GM23338 (cell line): ENCODE measurements at regions not wholly inside any gene's neighbourhood (a gene's known extent, or its start where the extent isn't known, plus 50 kb on each side); places are given as distances from the start of the nearest gene placed in this dataset.

Experiments
- CREB1 ChIP-seq: fragments of 250-450 bp; sonication (Bioruptor Pico); IDR thresholded peaks from 2 replicates; pipeline ENCODE4 v1.5.0; 2020; ENCODE audit warnings: low read depth, mild to moderate bottlenecking, moderate library complexity
- EZH2 ChIP-seq: fragments of 200-600 bp; sonication (generic); IDR thresholded peaks from one replicate; pipeline ENCODE4 v1.8.0; 2017; ENCODE audit warnings: antibody characterized with exemption, mild to moderate bottlenecking, low read depth; ENCODE audit not compliant: unreplicated experiment
- EZH2phosphoT487 ChIP-seq: fragments of 200-600 bp; sonication (generic); IDR thresholded peaks from one replicate; pipeline ENCODE4 v1.8.1; 2018; ENCODE audit warnings: antibody characterized with exemption; ENCODE audit not compliant: unreplicated experiment
- JUNB ChIP-seq: IDR thresholded peaks from one replicate; pipeline ENCODE4 v1.6.1; 2016; ENCODE audit warnings: antibody characterized with exemption; ENCODE audit not compliant: unreplicated experiment
- NANOG ChIP-seq: IDR thresholded peaks from 2 replicates; pipeline ENCODE4 v1.6.1; 2016; ENCODE audit warnings: antibody characterized with exemption, borderline replicate concordance
- POLR2AphosphoS5 ChIP-seq: IDR thresholded peaks from 2 replicates; pipeline ENCODE4 v1.6.1; 2016; ENCODE audit warnings: antibody characterized with exemption, low read depth
- REST ChIP-seq: IDR thresholded peaks from one replicate; pipeline ENCODE4 v1.6.1; 2018; ENCODE audit warnings: antibody characterized with exemption; ENCODE audit not compliant: unreplicated experiment
- STAT1 ChIP-seq: IDR thresholded peaks from one replicate; pipeline ENCODE4 v1.6.1; 2016; ENCODE audit warnings: antibody characterized with exemption; ENCODE audit not compliant: unreplicated experiment
- ZNF114 ChIP-seq: fragments of 250-450 bp; sonication (Bioruptor Pico); IDR thresholded peaks from 2 replicates; pipeline ENCODE4 v1.5.0; 2020; ENCODE audit warnings: mild to moderate bottlenecking, moderate library complexity
- ZNF331 ChIP-seq: fragments of 250-450 bp; sonication (Bioruptor Pico); IDR thresholded peaks from 2 replicates; pipeline ENCODE4 v1.5.0; 2020; ENCODE audit warnings: low read depth, mild to moderate bottlenecking, moderate library complexity
- TF ChIP-seq, protein P1 (sequence below), 2 experiments: fragments of 200-600 bp in 1 of 2; sonication (generic) in 1 of 2; conservative IDR thresholded peaks; 2 replicates each; pipeline versions ENCODE4 v1.5.1 to v1.6.1; 2016 to 2017; ENCODE audit warnings: antibody characterized with exemption in 2 of 2, low read depth in 2 of 2, mild to moderate bottlenecking in 2 of 2, moderate library complexity in 1 of 2
- TF ChIP-seq, protein P2 (sequence below): fragments of 250-450 bp; sonication (Bioruptor Pico); IDR thresholded peaks from 2 replicates; pipeline ENCODE4 v1.5.0; 2020; ENCODE audit warnings: mild to moderate bottlenecking, moderate library complexity

DNA sequence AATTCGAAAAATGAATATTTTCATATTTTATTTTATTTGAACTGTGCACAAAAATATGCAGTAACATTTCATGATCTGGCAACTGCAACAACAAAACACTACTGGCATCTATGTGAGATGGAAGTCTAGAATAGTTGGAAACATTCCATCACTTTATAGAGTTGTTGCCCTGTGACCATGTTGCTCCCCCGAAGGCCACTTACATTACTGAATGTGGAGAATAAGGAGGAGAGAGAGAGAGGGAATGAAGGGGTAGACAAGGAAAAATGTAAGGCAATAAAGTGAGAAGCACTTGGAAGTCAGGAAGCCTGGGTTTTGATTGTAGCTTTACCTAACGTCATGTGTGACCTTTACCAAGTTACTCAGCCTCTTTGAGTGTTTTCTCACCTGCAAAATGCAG is 437.2 kb upstream of the EDIL3 start:
- TF ChIP-seq ZNF331 (CRISPR knock-in tag) (no peak), CREB1 (CRISPR knock-in tag) (no peak), EZH2 (no peak), POLR2AphosphoS5 (no peak), REST (no peak), EZH2phosphoT487 (no peak), STAT1 (no peak), JUNB (no peak), ZNF114 (CRISPR knock-in tag) (no peak), NANOG (no peak)
- TF ChIP-seq, protein P1, sequence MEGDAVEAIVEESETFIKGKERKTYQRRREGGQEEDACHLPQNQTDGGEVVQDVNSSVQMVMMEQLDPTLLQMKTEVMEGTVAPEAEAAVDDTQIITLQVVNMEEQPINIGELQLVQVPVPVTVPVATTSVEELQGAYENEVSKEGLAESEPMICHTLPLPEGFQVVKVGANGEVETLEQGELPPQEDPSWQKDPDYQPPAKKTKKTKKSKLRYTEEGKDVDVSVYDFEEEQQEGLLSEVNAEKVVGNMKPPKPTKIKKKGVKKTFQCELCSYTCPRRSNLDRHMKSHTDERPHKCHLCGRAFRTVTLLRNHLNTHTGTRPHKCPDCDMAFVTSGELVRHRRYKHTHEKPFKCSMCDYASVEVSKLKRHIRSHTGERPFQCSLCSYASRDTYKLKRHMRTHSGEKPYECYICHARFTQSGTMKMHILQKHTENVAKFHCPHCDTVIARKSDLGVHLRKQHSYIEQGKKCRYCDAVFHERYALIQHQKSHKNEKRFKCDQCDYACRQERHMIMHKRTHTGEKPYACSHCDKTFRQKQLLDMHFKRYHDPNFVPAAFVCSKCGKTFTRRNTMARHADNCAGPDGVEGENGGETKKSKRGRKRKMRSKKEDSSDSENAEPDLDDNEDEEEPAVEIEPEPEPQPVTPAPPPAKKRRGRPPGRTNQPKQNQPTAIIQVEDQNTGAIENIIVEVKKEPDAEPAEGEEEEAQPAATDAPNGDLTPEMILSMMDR (conservative IDR thresholded peaks at IDR 0.05; ENCODE audit: low read depth in 2 of 2): 0 out of 4 replicates have a peak, but pooled peaks of 1 of the 2 experiments have one; percentile 14
- TF ChIP-seq, protein P2, sequence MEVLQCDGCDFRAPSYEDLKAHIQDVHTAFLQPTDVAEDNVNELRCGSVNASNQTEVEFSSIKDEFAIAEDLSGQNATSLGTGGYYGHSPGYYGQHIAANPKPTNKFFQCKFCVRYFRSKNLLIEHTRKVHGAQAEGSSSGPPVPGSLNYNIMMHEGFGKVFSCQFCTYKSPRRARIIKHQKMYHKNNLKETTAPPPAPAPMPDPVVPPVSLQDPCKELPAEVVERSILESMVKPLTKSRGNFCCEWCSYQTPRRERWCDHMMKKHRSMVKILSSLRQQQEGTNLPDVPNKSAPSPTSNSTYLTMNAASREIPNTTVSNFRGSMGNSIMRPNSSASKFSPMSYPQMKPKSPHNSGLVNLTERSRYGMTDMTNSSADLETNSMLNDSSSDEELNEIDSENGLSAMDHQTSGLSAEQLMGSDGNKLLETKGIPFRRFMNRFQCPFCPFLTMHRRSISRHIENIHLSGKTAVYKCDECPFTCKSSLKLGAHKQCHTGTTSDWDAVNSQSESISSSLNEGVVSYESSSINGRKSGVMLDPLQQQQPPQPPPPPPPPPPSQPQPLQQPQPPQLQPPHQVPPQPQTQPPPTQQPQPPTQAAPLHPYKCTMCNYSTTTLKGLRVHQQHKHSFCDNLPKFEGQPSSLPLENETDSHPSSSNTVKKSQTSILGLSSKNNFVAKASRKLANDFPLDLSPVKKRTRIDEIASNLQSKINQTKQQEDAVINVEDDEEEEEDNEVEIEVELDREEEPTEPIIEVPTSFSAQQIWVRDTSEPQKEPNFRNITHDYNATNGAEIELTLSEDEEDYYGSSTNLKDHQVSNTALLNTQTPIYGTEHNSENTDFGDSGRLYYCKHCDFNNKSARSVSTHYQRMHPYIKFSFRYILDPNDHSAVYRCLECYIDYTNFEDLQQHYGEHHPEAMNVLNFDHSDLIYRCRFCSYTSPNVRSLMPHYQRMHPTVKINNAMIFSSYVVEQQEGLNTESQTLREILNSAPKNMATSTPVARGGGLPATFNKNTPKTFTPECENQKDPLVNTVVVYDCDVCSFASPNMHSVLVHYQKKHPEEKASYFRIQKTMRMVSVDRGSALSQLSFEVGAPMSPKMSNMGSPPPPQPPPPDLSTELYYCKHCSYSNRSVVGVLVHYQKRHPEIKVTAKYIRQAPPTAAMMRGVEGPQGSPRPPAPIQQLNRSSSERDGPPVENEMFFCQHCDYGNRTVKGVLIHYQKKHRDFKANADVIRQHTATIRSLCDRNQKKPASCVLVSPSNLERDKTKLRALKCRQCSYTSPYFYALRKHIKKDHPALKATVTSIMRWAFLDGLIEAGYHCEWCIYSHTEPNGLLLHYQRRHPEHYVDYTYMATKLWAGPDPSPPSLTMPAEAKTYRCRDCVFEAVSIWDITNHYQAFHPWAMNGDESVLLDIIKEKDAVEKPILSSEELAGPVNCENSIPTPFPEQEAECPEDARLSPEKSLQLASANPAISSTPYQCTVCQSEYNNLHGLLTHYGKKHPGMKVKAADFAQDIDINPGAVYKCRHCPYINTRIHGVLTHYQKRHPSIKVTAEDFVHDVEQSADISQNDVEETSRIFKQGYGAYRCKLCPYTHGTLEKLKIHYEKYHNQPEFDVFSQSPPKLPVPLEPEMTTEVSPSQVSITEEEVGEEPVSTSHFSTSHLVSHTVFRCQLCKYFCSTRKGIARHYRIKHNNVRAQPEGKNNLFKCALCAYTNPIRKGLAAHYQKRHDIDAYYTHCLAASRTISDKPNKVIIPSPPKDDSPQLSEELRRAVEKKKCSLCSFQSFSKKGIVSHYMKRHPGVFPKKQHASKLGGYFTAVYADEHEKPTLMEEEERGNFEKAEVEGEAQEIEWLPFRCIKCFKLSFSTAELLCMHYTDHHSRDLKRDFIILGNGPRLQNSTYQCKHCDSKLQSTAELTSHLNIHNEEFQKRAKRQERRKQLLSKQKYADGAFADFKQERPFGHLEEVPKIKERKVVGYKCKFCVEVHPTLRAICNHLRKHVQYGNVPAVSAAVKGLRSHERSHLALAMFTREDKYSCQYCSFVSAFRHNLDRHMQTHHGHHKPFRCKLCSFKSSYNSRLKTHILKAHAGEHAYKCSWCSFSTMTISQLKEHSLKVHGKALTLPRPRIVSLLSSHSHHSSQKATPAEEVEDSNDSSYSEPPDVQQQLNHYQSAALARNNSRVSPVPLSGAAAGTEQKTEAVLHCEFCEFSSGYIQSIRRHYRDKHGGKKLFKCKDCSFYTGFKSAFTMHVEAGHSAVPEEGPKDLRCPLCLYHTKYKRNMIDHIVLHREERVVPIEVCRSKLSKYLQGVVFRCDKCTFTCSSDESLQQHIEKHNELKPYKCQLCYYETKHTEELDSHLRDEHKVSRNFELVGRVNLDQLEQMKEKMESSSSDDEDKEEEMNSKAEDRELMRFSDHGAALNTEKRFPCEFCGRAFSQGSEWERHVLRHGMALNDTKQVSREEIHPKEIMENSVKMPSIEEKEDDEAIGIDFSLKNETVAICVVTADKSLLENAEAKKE (CRISPR knock-in tag): no peak
